Testis (tissue), 2 donors: ENCODE measurements at regions not wholly inside any gene's neighbourhood (a gene's known extent, or its start where the extent isn't known, plus 50 kb on each side); places are given as distances from the start of the nearest gene placed in this dataset.

Source experiments
- CTCF ChIP-seq, 3 experiments: fragments of 450-650 bp in 2 of 3; fragments of 200-600 bp in 1 of 3; sonication (generic) in 1 of 3; IDR thresholded peaks; one replicate each; pipeline ENCODE4 v1.5.1; 2016 to 2019; ENCODE audit warnings: antibody characterized with exemption in 3 of 3, mild to moderate bottlenecking in 2 of 3, moderate library complexity in 1 of 3
- POLR2A ChIP-seq: fragments of 450-650 bp; IDR thresholded peaks from one replicate; pipeline ENCODE4 v1.6.1; 2017; ENCODE audit warnings: antibody characterized with exemption, mild to moderate bottlenecking, moderate library complexity

DNA sequence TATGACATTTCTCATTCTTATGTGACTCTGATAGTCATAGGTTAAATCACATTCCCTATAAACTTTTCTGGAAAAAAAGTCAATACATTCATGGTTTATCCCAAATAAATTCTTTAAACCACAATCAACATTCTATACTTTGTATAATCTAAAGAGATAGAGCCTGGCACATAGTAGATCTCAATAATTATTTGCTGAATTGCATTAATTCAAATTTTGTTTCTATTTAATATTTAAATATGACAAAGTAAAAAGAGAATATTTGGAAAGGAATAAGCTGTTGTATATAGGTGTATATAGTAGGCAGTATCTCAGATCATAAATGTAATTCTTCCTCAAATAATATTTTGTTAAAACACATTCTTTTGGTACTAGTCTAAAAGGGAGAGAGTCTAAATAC is 102.2 kb upstream of the USP15 start:
- no peak for TF ChIP-seq CTCF (IDR thresholded peaks at IDR 0.05)
- no peak for TF ChIP-seq POLR2A
